HG02588 (cell line): ENCODE measurements at regions not wholly inside any gene's neighbourhood (a gene's known extent, or its start where the extent isn't known, plus 50 kb on each side); places are given as distances from the start of the nearest gene placed in this dataset.

ENCODE experiments used
- ATAC-seq: cut with Tn5 transposase; IDR thresholded peaks from one replicate; pipeline ENCODE4 v1.9.1; 2021; ENCODE audit warnings: mild to moderate bottlenecking, moderate library complexity; ENCODE audit not compliant: unreplicated experiment

- ATAC-seq, result no peak
Observed at GRCh38 chr20:11429889-11430519, 487.7 kb upstream of the BTBD3 start.

GRCh38 chr20:11430652-11431051 lies 487.0 kb upstream of the BTBD3 start:
- no peak for ATAC-seq

DNA sequence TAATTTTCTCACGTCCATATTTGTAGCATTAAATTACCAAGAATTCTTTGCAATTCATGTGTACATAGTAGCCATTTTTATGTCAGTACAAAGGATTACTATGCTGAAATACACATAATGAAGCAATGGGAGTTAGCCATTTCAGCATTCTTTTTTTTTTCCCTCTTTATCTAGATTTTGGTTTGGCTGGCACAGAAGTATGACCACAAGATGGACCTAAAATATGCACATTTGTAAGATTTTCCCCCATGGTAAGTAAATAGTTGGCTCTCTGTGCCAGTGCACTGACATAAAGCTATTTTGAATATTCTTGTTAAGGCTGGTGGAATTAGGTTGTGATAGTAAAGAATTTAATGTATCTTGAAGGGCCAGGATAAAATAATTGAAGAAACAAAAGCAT lies 486.1 kb upstream of the BTBD3 start:
- ATAC-seq, result no peak

DNA sequence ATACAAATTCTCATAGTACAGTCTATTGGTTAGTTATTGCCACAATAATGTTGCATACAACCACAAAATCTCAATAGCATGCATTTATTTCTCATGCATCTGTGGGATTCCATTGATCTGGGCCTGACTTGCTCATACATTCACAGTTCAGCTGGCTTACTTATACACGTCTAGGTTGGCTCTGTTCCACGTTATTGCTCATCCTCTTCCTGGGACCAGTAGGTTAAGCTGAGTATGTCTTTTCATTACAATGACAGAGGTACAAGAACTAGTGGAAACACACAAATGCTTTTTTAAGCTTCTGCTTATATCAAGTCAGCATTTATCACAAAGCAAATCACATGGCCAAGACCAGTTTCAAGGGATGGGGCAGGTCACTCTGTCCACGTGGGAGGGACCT lies 485.3 kb upstream of the BTBD3 start:
- no peak for ATAC-seq

GRCh38 chr20:11436113-11436905 lies 481.4 kb upstream of the BTBD3 start:
- ATAC-seq, result no peak

DNA sequence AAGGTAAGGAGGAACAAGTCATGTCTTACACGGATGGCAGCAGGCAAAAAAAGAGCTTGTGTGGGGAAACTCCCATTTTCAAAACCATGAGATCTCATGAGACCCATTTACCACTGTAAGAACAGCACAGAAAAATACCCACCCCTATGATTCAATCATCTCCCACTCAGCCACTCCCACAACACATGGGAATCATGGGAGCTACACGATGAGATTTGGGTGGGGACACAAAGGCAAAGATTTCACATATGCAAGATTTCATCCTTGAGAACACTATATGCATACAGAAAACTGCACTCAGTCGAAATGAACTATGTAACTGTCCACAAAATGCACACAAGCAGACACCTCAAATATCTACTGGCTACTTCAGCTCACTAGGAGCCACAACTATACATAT lies 480.6 kb upstream of the BTBD3 start:
- no peak for ATAC-seq

- ATAC-seq, result no peak
Observed at GRCh38 chr20:11437611-11438380, 479.9 kb upstream of the BTBD3 start.

DNA sequence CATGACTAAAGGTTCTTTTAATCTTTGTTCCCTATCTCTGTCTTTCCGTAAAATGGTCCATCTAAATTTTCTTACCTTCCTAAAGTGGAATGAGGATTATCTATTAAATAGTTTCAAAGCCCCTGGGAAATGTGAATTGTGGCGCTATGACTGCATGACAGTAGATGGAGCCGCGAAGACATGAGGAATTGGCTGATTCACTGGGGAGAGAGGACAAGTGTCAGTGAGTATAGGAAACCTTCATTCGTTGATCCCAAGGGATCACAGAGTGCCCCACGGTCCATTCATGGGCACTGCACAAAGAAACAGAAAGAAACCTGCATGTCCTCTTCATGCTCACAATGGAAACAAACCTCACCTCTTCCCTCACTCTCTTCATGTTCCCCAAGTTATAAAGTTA lies 479.3 kb upstream of the BTBD3 start:
- ATAC-seq, result no peak

- ATAC-seq, result no peak
Observed at GRCh38 chr20:11443382-11444119, 474.1 kb upstream of the BTBD3 start.

DNA sequence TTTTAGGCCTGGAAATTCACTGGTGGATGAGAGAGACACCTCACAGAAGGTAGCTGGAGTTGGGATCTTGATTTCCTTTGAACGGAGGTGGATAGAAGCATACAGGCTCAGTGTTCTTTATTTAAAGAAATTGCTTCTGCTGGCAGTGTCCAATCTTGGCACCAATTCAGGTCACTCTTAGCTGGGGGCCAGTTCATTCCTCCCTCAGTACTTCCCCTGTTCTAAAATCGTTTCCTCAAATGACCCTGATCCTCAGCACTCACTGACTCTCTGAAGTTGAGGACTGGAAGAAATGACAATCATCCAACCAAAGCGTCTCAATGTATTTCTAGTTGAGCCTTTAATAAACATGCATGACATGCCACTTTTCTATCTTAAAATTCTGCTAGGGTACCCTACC lies 472.5 kb upstream of the BTBD3 start:
- no peak for ATAC-seq

- ATAC-seq, result no peak
Observed at GRCh38 chr20:11445891-11446290, 471.8 kb upstream of the BTBD3 start.

DNA sequence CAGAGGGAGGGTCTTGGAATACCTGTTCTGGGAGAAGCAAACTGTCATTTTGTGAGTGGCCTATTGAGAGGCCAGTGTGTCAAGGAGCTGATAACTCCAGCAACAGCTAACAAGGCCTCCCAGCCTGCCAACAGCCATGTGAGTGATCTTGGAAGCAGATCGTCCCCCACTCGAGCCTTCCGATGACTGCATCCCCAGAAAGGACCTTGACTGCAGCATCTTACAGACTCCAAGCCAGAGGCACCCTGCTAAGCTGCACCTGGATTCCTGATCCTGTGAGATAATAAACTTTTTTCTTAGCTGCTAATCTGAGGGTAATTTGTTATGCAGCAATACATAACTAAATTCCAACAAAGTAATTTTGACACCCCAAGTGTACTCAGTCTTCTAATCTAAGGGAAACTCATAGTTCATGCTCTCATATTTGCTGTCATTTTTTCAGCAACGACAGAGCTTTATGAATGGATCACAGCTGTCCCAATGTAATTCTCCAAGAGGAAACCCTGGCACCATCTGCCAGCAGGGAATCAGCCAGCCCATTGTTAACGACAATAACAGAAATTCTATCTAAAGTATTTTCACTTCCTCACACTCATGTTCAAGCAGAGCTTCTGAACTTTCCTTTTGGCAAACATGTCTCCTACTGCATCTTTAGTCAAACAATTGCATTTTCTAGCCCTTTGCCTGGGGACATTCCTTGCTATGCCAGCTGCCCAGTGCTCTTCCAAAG lies 470.2 kb upstream of the BTBD3 start:
- ATAC-seq, result no peak

DNA sequence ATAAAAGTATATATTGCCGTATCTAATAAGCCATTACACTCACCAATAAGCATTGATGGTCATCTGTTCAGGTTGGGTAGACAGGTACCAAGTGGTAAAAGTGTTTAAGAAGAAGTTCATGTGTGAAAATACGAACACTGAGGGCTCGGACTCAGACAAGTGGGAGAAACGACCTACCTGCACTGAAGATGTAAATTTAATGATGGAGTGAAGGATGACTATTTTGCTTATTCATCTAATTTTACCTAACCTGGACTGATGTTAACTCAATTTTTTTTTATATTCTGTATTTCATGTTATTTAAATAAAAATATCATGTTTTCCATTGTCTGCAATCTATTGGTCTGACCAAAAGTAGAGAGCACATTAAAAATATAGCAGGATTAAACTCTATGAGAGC lies 469.1 kb upstream of the BTBD3 start:
- no peak for ATAC-seq

GRCh38 chr20:11451793-11452291 lies 465.9 kb upstream of the BTBD3 start:
- no peak for ATAC-seq

DNA sequence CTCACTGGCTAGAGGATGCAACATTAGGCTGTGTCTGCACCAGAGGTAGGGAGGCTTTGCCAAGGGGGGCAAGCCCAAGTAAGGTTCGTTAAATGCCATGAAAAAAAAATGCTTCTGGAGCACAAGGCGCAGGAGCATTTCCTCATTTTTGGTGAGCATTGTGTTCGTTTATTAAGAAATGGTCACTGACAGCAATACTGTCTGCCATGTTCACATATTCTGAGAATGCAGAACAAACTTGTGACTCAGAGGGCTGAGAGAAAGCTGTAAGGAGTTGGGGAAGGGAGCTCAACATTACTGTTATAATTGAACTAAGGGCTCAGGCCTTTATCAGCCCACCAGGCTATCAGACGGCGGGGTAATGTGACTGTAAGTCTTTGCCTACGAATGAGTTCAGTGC lies 465.4 kb upstream of the BTBD3 start:
- no peak for ATAC-seq

DNA sequence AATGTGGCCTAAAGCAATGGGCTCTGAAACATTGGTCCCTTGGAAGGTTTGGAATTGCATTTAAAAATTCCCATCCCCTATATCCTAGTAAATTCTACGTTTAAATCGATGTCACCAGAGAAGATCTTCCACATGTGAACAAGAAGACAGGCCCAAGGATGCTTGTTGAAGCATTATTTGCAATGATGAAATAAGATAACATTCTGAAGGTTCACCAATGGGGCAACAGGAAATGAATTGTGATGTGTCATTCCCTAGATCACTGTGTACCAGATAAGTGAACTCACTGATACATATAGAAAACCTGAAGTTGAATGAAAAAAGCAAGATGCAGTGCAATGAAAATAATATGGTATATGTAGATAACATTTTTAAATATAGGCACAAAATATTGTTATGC lies 464.3 kb upstream of the BTBD3 start:
- ATAC-seq, result no peak

DNA sequence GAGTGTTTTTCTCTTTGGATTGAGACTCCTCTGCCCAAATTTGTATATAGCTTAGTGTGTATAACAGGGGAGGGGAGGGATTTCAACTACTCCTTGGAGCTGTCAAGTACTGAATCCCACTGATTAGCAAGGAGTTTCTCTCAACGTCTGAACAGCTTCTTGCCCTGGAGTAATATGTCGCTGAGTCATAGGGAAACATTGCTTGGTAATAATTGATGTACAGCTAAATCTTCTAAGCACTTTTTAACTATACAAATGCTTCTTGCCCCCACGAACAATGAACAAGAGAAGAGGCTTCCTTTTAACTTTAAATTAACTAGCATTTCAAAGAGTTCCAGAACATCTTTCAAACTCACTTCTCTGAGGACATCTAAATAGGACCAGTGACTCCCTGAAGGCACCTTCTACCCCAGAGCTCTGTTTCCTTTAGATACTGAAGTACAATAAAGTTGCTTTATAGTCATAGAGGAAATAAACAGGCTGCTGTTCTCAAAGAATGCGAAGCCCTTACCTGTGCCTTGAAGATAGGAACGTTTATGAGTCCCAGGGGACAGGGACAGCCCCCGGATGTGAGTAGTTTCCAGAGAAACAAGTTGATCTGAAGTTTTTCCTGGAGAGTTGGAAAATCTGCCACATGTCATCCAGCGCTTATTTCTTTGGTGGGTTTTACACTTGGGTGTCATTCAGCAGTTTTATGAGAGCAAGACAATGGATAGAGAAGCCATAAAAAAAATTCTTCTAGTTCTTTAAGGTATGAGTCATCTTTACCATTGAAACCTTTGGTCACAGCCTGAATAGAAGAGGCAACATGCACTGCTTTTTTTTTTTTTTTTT lies 462.5 kb upstream of the BTBD3 start:
- no peak for ATAC-seq

DNA sequence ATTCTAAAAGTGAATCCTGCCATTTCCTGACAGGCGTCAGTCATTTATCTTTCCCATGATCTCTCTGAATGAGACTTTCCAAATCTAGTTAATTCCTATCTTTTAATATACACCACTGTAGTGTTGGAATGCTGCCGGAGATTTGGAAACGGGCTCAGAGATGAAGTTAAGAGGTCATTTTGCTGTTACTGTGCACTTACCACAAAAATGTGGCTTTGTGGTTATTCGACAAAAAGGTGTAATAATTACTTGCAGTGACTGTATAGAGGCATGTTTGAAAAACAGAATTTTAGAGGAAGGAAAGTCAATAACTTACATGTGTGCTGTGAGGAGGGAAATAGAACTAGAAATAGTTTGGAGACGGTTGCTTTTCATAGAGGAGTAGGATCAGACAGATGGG lies 460.2 kb upstream of the BTBD3 start:
- ATAC-seq, result no peak

DNA sequence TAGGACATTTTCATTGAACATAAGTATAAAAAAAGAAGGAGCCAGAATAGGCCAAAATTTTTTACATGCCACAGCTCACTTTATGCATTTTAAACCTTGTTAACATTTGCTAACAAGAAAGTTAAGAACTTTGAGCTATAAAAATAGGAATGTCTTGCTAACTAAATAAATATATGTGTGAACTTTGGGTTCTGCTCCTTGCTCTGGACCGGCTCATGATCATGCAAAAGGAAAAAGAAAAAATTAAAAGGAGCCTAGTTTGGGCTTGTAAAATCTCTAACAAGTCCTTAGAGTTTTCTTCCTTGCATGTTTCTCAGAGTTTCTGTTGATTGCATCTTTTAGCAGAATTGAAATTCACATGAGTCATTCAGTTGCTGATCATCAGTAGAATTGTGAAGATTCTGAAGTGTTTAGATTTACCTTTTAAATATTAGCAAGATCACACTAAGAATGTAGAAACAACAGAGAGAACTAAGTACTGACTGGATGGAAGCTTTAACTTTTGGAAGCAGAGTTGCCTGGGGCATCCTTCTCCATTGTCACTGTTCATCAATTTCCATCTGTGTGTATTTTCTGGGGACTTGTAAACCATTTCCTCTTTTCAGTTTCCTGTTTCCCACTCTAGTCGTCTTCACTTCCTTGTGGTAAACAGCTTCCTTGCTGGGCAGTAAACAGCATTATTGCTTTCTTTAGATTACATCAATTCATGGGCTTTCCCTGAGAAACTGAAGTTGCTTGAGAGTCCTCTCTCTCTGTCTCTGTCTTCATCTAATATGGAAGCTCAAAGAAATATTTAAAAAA lies 458.4 kb upstream of the BTBD3 start:
- ATAC-seq, result no peak
